ENCODE measurements at regions not wholly inside any gene's neighbourhood (a gene's known extent, or its start where the extent isn't known, plus 50 kb on each side); places are given as distances from the start of the nearest gene placed in this dataset.

GRCh38 chr5:143870362-143870761 lies 58.4 kb downstream of the HMHB1 start:
- no peak for DNase-seq (ENCODE audit: low spot score)

GRCh38 chr5:143870871-143871632 lies 59.1 kb downstream of the HMHB1 start:
- DNase-seq (ENCODE audit: low spot score) = no peak

GRCh38 chr5:143871672-143872071 lies 59.7 kb downstream of the HMHB1 start:
- DNase-seq (ENCODE audit: low spot score) = no peak

- DNase-seq (ENCODE audit: low spot score) = peak; percentile 38
Measured at GRCh38 chr5:143874312-143874711, 62.4 kb downstream of the HMHB1 start.

- no peak for DNase-seq (ENCODE audit: low spot score)
Measured at GRCh38 chr5:143877196-143877595, 65.2 kb downstream of the HMHB1 start.

GRCh38 chr5:143878430-143878829 lies 66.5 kb downstream of the HMHB1 start:
- no peak for DNase-seq (ENCODE audit: low spot score)

GRCh38 chr5:143879646-143880045 lies 67.7 kb downstream of the HMHB1 start:
- DNase-seq (ENCODE audit: low spot score) = no peak

- DNase-seq (ENCODE audit: low spot score) = no peak
Measured at GRCh38 chr5:143880178-143880577, 68.2 kb downstream of the HMHB1 start.

- no peak for DNase-seq (ENCODE audit: low spot score)
Measured at GRCh38 chr5:143882520-143882919, 70.6 kb downstream of the HMHB1 start.

GRCh38 chr5:143886096-143886495 lies 74.1 kb downstream of the HMHB1 start:
- no peak for DNase-seq (ENCODE audit: low spot score)

GRCh38 chr5:143886651-143887638 lies 75.0 kb downstream of the HMHB1 start:
- DNase-seq (ENCODE audit: low spot score) = peak; percentile 27

GRCh38 chr5:143887903-143888665 lies 76.1 kb downstream of the HMHB1 start:
- DNase-seq (ENCODE audit: low spot score) = peak; percentile 40

- DNase-seq (ENCODE audit: low spot score) = no peak
Measured at GRCh38 chr5:143888912-143889311, 77.0 kb downstream of the HMHB1 start.

GRCh38 chr5:143889986-143890385 lies 78.0 kb downstream of the HMHB1 start:
- peak; percentile 43 for DNase-seq (ENCODE audit: low spot score)

- DNase-seq (ENCODE audit: low spot score) = no peak
Measured at GRCh38 chr5:143890487-143890886, 78.5 kb downstream of the HMHB1 start.

GRCh38 chr5:143892271-143892670 lies 80.3 kb downstream of the HMHB1 start:
- DNase-seq (ENCODE audit: low spot score) = no peak

- DNase-seq (ENCODE audit: low spot score) = no peak
Measured at GRCh38 chr5:143892908-143893307, 80.9 kb downstream of the HMHB1 start.

- DNase-seq (ENCODE audit: low spot score) = no peak
Measured at GRCh38 chr5:143893638-143894037, 81.7 kb downstream of the HMHB1 start.

- DNase-seq (ENCODE audit: low spot score) = no peak
Measured at GRCh38 chr5:143896516-143896915, 84.6 kb downstream of the HMHB1 start.

- DNase-seq (ENCODE audit: low spot score) = peak; percentile 37
Measured at GRCh38 chr5:143896966-143897365, 85.0 kb downstream of the HMHB1 start.

GRCh38 chr5:143898381-143898780 lies 86.4 kb downstream of the HMHB1 start:
- no peak for DNase-seq (ENCODE audit: low spot score)

- no peak for DNase-seq (ENCODE audit: low spot score)
Measured at GRCh38 chr5:143898916-143899591, 87.1 kb downstream of the HMHB1 start.
